ENCODE measurements at regions not wholly inside any gene's neighbourhood (a gene's known extent, or its start where the extent isn't known, plus 50 kb on each side); places are given as distances from the start of the nearest gene placed in this dataset.

- TF ChIP-seq CTCF (IDR thresholded peaks at IDR 0.05; ENCODE audit: insufficient read depth, low read length, poor library complexity, severe bottlenecking) = no peak
- TF ChIP-seq EZH2phosphoT487 (conservative IDR thresholded peaks at IDR 0.05; ENCODE audit: low read length) = no peak
Observed at GRCh38 chr13:71285700-71286099, 581.3 kb downstream of the DACH1 start.
